ENCODE measurements at regions not wholly inside any gene's neighbourhood (a gene's known extent, or its start where the extent isn't known, plus 50 kb on each side); places are given as distances from the start of the nearest gene placed in this dataset.

- TF ChIP-seq CTCF (IDR thresholded peaks at IDR 0.05; ENCODE audit: low read length) (no peak), EZH2 (IDR thresholded peaks at IDR 0.05; ENCODE audit: borderline replicate concordance, low read length) (no peak)
These were observed 53.8 kb upstream of the TSLP start for GRCh38 chr5:111017731-111018130.
